GM19238 (cell line): ENCODE measurements at regions not wholly inside any gene's neighbourhood (a gene's known extent, or its start where the extent isn't known, plus 50 kb on each side); places are given as distances from the start of the nearest gene placed in this dataset.
A peak's percentile ranks its signal among the peaks of the same experiment; 100 is the strongest.
"Not testable (repeated sequence)": the region's sequence is repeated elsewhere in the genome, so short reads cannot be mapped to it uniquely, and the experiment has no call there.

ENCODE experiments used
- DNase-seq: peaks from one replicate; pipeline ENCODE4 v3.0.0; 2011; ENCODE audit warnings: low spot score; ENCODE audit not compliant: insufficient read length

DNA sequence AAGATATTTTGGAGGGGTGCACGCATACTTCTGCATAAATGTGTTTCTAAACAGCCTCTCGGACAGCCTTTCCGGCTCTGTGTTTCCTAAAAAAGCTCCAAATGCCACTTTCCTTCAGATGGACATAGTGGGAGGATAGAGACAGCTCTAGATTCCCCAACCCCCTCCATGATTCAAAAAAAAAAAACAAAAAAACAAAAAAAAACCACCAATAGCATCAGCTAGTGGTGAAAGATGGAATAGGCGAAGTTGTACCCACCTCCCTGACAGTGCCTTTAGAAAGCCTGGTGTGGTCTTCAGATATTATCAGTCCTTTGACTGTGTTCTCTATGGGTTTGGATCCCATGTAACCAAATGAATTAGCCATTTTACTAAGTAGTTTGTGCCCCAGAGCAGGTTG is 94.1 kb downstream of the PHETA1 start:
- DNase-seq, result no peak

DNA sequence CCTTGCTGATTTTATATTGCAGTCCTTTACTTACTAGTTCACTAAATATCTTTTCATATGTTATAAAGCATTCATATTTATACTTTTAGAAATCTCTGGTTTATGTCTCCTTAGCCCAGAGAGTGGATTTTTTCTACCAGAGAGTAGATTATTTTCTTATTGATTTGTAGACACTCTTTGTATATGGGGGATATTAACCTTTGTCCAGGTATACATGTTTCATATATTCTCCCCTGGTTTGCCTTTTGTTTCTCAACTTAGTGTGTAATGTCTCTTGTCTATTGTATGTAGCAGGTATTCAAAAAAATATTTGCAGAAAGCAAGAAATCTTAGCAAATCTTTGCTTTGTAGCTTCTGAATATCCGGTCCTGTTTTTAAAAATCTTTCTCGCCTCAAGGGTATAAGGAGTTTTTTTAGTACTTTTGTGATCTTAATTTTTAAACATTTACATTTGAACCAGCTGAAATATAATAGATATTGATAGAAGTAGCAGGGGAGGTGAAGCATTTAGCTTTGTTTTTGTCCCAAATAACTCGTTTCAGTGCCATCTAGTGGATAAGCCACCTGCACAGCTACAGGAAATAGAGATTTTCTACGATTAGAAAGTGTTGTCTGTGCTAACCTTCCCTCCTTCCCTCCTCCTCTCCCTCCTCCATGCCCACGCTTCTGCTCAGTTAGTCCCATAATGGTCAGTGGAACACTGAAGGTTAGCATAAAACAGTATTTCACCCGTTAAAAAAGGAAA is 97.0 kb downstream of the PHETA1 start:
- no peak for DNase-seq

DNA sequence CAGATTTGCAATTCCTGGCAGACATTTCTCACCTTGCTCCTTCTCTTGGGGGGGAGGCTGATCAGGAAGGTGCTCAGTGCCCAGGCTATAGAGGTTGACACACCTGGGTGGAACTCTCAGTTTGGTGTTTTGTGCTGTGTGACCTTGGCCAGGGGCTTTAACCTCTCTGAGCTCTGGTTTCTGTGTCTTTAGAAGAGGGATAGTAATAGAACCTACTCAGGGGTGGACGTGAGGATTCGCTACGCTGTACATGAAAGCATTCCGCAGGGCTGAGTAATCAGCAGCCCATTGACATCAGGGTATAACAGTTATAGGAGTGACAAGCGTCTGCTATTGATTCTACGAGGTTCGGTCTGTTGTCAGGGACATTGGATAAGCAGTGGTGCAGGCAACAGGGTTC is 98.1 kb downstream of the PHETA1 start:
- DNase-seq, result no peak

DNA sequence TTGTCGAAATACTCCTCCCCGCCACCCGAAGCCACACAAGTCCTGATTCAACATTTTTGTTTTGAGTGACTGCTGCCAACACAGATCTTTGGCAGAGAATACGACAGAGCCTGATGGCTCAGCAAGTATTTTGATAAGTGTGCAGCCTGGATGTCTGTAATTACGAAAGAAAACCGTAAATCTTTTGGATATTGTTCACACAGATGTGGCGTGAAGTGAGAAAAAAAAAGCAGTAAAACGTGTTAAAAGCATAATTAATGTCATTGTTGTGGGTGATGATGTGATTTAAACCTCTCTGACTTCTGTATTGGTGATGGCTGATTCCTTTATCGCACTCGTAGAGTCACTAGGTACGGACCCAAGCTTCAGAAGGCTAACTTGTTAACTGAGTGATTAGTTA is 98.7 kb downstream of the PHETA1 start:
- no peak for DNase-seq

GRCh38 chr12:111269718-111270117 is 99.2 kb downstream of the PHETA1 start:
- DNase-seq, result no peak

GRCh38 chr12:111268738-111269572 is 99.9 kb downstream of the PHETA1 start:
- DNase-seq, result peak; percentile 19

GRCh38 chr12:111267144-111267543 is 101.8 kb downstream of the PHETA1 start:
- no peak for DNase-seq

- DNase-seq, result no peak
Measured at GRCh38 chr12:111261911-111262676, 106.8 kb downstream of the PHETA1 start.

DNA sequence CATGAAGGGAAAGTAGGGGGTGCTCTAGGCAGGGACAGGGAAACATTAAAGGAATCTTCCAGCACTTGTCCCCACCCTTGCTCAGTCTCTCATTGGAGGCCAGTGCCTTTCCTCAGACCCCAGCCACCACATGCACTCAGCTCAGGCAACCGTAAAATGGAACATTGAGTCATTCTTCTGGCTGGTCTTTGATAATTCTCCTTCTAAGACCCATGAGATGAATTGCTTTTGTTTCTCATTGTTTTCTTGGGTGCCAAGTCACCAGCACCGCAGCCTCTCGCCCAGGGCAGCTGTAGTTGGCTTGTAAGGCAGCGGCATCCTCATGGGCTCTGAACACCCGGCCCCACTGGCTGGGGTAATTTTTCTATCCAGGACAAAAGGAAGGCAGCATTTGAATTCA is 108.2 kb downstream of the PHETA1 start:
- no peak for DNase-seq

DNA sequence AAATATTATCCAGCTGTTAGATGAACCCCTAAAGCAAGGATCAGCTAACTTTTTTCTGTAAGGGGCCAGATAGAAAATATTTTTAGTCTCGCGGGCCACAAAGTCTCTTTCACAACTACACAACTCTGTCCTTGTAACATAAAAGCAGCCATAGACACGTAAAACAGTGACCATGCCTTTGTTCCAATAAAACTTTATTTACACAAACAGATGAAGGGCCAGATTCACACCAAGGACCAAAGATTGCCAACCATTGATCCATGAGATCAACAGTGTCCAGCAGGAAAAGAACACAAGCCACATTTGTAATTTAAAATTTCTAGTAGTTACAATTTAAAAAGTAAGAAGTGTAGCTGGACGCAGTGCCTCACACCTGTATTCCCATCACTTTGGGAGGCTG is 109.7 kb downstream of the PHETA1 start:
- no peak for DNase-seq

DNA sequence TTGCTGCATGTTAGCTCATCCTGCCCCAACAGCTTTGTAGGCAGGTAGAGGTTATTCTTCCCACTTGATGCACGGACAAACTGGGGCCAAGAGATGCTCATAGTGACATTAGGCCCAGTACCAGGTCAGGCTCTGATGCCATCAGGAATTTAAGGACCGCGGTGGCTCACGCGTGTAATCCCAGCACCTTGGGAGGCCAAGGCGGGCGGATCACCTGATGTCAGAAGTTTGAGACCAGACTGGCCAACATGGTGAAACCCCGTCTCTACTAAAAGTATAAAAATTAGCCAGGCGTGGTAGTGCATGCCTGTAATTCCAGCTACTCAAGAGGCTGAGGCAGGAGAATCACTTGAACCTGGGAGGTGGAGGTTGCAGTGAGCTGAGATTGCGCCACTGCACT is 110.8 kb downstream of the PHETA1 start:
- DNase-seq, result not testable (repeated sequence)

DNA sequence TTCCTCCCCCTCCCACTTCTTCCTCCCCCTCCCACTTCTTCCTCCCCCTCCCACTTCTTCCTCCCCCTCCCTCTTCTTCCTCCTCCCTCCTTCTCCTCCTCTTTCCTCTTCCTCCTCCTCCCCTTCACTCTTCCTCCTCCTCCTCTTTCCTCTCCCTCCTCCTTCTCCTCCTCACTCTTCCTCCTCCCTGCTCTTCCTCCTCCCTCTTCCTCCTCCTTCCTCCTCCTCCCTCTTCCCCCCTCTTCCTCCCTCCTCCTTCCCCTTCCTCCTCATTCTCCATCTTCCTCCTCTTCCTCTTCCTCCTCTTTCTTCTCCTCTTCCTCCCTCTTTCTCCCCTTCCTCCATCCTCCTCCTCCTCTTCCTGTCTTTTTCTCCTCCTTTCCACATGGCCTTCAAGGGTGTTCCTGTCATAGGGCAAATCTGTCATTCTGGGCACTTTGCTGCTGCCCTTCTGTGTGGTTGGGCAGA is 111.4 kb downstream of the PHETA1 start:
- no peak for DNase-seq

DNA sequence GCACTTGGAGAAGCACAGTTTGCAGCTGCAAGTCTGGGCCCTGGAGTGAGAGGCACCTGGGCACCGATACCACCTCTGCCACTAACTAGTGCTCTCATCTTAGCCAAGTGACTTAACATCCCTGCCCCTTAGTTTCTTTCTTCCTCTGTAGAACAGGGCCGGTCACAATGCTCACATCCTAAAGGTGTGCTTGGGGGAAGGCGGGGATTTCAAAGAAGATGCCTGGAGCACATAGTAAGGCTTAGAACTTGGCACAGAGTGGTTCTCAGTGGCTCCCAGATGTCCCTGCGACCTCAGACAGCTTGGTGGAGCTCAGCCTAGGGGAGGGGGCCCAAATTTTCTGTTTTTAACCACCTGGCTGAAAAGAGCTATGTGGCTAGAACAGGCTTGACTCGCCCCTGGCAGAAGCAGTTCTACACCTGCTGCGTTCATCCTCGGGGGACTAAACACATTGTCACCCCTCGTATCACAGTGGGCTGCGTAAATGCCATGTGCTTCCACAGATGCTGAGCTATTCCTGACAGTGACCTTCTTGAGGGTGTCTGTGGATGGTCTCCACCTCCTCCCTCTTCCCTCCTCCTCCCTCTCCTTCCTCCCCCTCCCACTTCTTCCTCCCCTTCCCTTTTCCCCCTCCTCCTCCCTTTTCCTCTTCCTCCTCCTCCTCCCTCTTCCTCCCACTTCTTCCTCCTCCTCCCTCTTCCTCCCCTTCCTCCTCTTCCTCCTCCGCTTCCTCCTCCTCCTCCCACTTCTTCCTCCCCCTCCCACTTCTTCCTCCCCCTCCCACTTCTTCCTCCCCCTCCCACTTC is 112.1 kb downstream of the PHETA1 start:
- DNase-seq, result no peak

DNA sequence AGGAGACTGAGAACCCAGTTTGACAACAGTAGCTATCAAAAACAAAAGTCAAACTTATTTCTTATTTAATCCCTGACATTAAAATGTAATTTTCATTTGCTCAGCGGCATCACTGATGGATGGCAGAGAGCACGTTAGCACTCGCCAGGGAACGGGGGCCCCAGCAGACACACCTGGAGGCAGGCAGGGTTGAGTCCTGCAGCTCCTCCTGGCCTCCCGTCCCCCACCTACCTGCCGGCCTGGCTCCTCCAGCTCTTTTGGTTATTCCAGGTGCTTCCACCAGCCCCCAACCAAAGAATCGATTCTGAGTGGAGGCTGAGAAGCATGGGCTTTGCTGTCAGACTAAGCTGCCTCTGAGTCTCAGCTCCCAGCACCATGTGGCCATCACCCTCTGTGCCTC is 113.6 kb downstream of the PHETA1 start:
- no peak for DNase-seq

DNA sequence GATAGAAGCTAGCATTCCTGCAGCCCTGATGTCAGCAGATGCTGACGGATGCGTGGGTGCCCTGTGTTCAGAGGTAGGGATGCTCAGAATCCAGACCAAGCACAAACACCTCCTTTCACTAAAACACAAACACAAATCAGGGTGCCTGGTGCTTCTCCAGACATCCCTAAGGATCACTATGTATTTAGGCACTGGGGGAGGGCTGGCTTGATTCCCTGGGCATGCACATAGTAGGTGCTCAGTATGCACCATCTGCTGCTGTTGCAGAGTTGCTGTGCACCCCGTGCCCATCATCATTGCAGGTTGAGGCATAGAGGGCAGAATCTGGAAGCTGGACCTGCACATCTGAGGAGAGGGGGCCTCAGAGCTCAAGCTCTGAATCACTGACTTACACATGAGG is 114.8 kb downstream of the PHETA1 start:
- DNase-seq, result no peak

- DNase-seq, result no peak
Measured at GRCh38 chr12:111253213-111253612, 115.7 kb downstream of the PHETA1 start.

GRCh38 chr12:111251787-111252186 is 117.1 kb downstream of the PHETA1 start:
- DNase-seq, result no peak

DNA sequence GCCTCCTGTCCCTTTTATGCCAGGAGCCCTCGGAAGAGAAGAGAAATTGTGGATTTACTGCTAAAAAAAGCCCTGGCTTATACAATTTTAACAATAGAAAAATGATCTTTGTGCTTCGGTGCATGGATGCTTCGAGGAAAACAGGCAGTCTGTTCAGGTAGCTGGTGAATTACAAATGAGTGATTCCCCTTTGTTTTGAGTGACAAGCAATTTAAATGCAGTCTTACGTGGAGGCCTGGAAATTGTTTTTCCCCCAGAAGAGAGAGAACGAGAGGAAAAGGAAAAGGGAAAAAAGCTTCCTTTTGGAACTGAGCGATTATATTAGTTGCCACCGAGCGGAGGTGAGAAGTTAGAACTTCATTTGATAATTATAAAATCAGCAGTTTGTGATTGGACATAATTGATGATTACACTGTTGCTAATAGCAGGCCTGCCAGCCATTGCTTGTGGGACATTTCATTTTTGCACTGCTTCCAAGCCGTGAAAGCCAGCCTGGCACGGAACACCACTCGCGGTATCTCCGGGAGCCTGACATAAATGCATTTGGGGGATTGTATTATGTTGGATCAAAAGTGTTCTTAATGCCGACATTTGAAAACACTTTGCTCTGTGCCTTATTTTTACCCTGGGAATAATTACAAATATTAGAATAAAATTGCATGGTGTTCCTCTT is 117.7 kb downstream of the PHETA1 start:
- DNase-seq, result no peak

- DNase-seq, result no peak
Measured at GRCh38 chr12:111250251-111250881, 118.5 kb downstream of the PHETA1 start.

GRCh38 chr12:111249757-111250156 is 119.1 kb downstream of the PHETA1 start:
- DNase-seq, result no peak
